ENCODE measurements at regions not wholly inside any gene's neighbourhood (a gene's known extent, or its start where the extent isn't known, plus 50 kb on each side); places are given as distances from the start of the nearest gene placed in this dataset.

GRCh38 chr10:85284778-85285770, 956.7 kb downstream of the CCSER2 start:
- TF ChIP-seq CTCF (conservative IDR thresholded peaks at IDR 0.05; ENCODE audit: low read depth, low read length) (no peak), EZH2 (IDR thresholded peaks at IDR 0.05; ENCODE audit: borderline replicate concordance, low read depth, low read length, poor library complexity, severe bottlenecking) (no peak)
